Right forelimb (tissue), 1 donor: ENCODE measurements at regions not wholly inside any gene's neighbourhood (a gene's known extent, or its start where the extent isn't known, plus 50 kb on each side); places are given as distances from the start of the nearest gene placed in this dataset.

ENCODE experiments used
- DNase-seq: peaks from one replicate; pipeline ENCODE4 v3.0.0-alpha.2; 2018

GRCh38 chr20:60334911-60335310, 376.7 kb downstream of the CDH26 start:
- DNase-seq = no peak

GRCh38 chr20:60338556-60338955, 380.3 kb downstream of the CDH26 start:
- DNase-seq = no peak

- DNase-seq = no peak
Observed at GRCh38 chr20:60339738-60340137, 381.5 kb downstream of the CDH26 start.

- DNase-seq = no peak
Observed at GRCh38 chr20:60340232-60340631, 382.0 kb downstream of the CDH26 start.

GRCh38 chr20:60341062-60341461, 382.8 kb downstream of the CDH26 start:
- no peak for DNase-seq

GRCh38 chr20:60345106-60345505, 386.9 kb downstream of the CDH26 start:
- no peak for DNase-seq

- no peak for DNase-seq
Observed at GRCh38 chr20:60349418-60349817, 391.2 kb downstream of the CDH26 start.

- no peak for DNase-seq
Observed at GRCh38 chr20:60352017-60352416, 393.8 kb downstream of the CDH26 start.

GRCh38 chr20:60352596-60352995, 394.4 kb downstream of the CDH26 start:
- no peak for DNase-seq

- DNase-seq = no peak
Observed at GRCh38 chr20:60354024-60354580, 395.9 kb downstream of the CDH26 start.

- no peak for DNase-seq
Observed at GRCh38 chr20:60358101-60358500, 399.9 kb downstream of the CDH26 start.

- DNase-seq = no peak
Observed at GRCh38 chr20:60359010-60359409, 400.8 kb downstream of the CDH26 start.

GRCh38 chr20:60361761-60362395, 403.7 kb downstream of the CDH26 start:
- no peak for DNase-seq

GRCh38 chr20:60362531-60362930, 404.3 kb downstream of the CDH26 start:
- DNase-seq = no peak

GRCh38 chr20:60363698-60364097, 405.5 kb downstream of the CDH26 start:
- DNase-seq = no peak

- no peak for DNase-seq
Observed at GRCh38 chr20:60365064-60365666, 406.9 kb downstream of the CDH26 start.

GRCh38 chr20:60365882-60366281, 407.7 kb downstream of the CDH26 start:
- DNase-seq = no peak

- no peak for DNase-seq
Observed at GRCh38 chr20:60371384-60371783, 413.2 kb downstream of the CDH26 start.

GRCh38 chr20:60372275-60372674, 414.1 kb downstream of the CDH26 start:
- no peak for DNase-seq

- DNase-seq = no peak
Observed at GRCh38 chr20:60372822-60373221, 414.6 kb downstream of the CDH26 start.

- DNase-seq = no peak
Observed at GRCh38 chr20:60378620-60379019, 420.4 kb downstream of the CDH26 start.

- DNase-seq = no peak
Observed at GRCh38 chr20:60381643-60382400, 423.6 kb downstream of the CDH26 start.

- no peak for DNase-seq
Observed at GRCh38 chr20:60389441-60389840, 431.2 kb downstream of the CDH26 start.

GRCh38 chr20:60389882-60390281, 431.7 kb downstream of the CDH26 start:
- DNase-seq = no peak
